Daoy (cell line): ENCODE measurements at regions not wholly inside any gene's neighbourhood (a gene's known extent, or its start where the extent isn't known, plus 50 kb on each side); places are given as distances from the start of the nearest gene placed in this dataset.

Source experiments
- DNase-seq: peaks from one replicate; pipeline ENCODE4 v3.0.0-alpha.2; 2015; ENCODE audit warnings: low read depth

GRCh38 chr13:97786510-97786909, 167.0 kb upstream of the IPO5 start:
- no peak for DNase-seq

DNA sequence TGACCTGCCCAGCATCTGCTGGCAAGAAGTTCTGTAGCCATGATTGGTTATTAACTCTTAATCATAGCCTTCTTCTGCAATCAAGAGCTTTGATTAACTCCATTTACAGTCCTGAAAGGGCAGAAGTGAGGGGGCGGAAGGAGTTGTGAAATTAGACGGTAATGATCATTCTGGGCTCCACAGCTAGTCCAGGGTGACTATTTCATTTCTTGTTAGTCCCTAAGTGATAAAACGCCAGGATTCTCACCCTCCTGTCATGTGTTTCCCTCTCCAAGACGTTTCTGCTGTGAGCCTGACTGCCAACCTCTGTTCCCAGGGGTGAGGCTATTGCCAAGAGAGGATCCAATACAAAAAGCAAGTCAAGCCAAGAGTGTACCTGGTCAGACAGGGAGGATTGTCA, 155.9 kb upstream of the IPO5 start:
- DNase-seq: no peak

- DNase-seq: no peak
Observed at GRCh38 chr13:97798171-97798821, 155.2 kb upstream of the IPO5 start.

- DNase-seq: no peak
Observed at GRCh38 chr13:97798836-97799235, 154.6 kb upstream of the IPO5 start.

GRCh38 chr13:97802213-97802612, 151.3 kb upstream of the IPO5 start:
- DNase-seq: no peak

- no peak for DNase-seq
Observed at GRCh38 chr13:97809576-97809975, 143.9 kb upstream of the IPO5 start.

- no peak for DNase-seq
Observed at GRCh38 chr13:97810152-97810551, 143.3 kb upstream of the IPO5 start.

DNA sequence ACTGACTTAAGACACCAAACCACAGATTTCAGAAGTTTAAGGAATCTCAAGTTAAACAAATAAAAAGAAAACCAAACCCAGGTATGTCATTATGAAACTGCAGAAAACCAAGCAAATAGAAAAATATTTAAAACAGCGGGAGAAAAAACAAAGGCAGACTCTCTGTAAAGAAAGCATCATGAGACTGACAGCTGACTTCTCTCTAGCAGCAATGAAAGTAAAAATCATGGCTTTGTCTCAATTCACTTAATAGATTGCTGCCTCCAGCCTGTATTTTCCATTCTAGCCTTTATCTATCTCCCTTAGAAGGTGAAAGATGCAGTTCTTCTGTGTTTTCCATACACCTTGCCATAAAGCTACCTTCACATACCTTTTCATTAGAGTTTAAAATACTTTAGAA, 131.1 kb upstream of the IPO5 start:
- DNase-seq: no peak

DNA sequence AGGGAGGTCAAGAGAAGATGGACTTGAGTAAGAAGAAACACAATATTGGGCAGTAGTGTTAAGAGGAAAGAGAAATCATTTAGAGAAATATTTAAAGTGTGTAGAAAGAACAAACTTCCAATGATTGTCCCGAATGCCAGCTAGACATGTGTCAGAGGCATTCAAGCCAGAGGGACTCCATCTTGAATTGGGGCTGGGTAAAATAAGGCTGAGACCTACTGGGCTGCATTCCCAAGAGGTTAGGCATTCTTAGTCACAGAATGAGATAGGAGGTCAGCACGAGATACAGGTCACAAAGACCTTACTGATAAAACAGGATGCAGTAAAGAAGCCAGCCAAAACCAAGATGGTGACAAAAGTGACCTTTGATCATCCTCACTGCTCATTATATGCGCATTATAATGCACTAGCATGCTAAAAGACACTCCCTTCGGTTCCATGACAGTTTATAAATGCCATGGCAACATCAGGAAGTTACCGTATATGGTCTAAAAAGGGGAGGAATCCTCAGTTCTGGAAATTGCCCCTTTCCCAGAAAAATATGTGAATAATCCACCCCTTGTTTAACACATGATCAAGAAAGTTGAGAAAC, 127.0 kb upstream of the IPO5 start:
- DNase-seq: no peak

GRCh38 chr13:97834250-97834649, 119.2 kb upstream of the IPO5 start:
- no peak for DNase-seq

DNA sequence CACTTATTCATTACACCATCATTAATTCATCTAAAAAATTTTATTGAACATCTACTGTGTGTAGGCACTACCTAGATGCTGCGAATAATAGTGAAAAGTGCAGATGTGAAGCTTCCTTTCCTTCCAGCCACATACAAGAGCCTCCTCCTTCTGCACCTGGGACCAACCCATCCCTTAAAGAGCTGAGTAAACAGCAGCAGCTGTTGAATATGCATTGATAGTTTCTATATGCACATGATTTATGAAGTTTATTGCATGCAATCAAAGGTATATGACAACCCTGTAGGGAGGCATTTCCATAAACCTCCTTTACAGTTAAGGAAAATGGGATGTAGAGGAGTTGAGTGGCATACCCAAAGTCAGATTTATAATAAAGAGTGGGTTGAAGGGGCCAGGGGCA, 110.3 kb upstream of the IPO5 start:
- no peak for DNase-seq

GRCh38 chr13:97844151-97844550, 109.3 kb upstream of the IPO5 start:
- DNase-seq: peak; percentile 23

DNA sequence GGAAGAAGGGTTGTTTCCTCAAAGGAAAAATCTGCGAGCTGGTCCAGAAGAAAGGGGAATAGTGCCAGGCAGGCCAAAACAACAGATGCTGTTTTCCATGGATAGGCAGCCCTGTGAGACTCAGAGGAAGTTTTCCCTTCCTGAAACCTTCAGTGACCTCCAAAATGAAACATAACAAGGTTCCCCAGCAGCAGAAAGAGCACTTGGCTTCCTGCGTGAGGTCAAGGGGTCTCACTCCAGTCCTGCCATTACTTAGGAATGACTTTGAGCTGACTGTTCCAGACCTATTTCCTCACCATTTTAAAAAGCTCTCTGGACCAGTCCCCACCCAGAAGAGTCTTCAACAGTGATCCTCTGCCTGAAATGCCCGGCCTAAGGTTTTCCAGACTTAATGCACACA, 104.6 kb upstream of the IPO5 start:
- DNase-seq: no peak

- peak; percentile 13 for DNase-seq
Observed at GRCh38 chr13:97849305-97849704, 104.2 kb upstream of the IPO5 start.

DNA sequence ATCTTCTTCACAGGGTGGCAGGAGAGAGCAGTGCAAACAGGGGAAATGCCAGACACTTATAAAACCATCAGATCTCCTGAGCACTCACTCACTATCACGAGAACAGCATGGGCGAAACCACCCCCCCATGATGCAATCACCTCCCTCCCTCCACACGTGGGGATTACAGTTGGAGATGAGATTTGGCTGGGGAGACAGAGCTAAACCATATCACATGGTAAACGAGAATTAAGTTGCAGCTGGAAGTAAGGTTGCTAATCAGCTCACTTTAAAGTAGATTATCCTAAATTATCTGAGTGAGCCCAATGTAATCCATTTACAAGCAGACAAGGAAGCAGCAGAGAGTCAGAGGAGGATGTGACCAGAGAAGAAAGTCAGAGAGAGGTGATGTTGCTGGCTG, 102.2 kb upstream of the IPO5 start:
- DNase-seq: no peak

- DNase-seq: no peak
Observed at GRCh38 chr13:97852181-97852874, 101.1 kb upstream of the IPO5 start.

DNA sequence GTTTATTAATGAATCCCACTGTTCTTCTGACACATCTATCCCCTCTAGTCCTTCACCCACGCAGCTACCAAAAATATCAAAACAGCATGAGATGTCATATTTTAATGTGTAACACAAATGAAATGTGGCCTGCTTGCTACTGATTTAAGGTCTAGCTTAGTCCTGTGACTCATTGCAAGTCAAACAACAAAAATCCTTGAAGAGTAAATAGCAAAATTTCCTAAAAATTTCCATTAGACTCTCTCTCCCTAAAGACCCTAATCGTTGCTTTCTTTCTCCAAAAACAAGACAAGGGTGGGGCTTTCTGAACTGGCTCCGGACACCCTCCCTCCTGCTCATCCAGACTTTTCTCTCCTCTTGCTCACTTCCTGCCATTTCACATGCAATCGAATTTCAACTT, 99.9 kb upstream of the IPO5 start:
- no peak for DNase-seq

- peak; percentile 48 for DNase-seq
Observed at GRCh38 chr13:97855570-97856303, 97.7 kb upstream of the IPO5 start.

DNA sequence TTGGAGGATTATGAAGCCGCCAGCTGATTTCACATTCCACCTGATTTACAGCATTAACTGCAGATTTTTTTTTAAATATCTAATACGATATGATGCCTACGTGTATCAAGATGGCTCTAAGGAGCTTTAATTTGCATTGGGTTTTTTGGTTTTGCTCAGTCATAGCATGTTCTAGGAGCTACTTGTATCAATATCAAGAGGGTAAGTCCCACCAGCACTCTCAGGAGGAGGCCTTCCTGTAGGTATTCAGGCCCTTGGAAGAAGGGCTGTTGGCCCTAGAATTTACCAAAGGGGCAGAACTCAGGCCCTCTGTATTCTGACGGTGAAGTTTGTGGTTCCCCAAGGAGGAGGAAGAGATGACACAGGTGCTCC, 97.2 kb upstream of the IPO5 start:
- no peak for DNase-seq

DNA sequence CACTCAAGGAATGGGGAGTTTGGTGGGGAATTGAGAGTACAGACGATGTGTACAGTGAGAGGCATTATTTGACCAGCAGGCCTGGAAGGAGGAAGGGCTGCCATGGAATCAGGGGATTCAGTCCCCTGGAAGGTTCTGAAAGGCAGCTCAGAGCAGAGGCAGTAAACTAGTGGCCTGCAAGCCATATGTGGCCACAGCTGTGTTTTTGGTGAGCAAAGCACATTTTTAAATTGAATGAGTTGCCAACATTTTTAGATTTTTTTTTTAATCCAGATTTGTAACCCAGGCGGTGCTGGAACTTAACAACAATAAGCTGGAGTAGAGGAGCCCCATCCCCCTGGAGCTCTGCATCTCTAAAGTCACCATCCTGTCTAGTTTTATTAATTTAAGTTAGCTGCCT, 95.3 kb upstream of the IPO5 start:
- no peak for DNase-seq

DNA sequence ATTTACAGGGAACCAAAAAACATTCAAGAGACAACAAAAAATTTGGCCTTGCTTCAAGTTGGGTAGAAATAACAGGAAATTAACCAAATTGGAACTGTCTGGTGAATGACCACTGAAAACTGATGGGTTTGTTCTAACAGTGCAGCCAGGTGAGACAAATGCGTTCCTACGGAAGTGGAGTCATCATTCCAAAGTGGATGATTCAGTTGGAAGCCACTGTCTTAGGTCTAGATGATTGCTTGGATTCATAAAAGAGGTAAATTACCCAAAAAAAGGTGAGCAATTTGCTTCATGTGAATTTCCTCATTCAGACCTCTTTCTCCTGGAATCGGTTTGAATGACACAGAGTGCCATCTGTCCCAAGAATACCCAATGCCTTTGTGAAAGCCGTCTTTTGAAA, 87.1 kb upstream of the IPO5 start:
- DNase-seq: no peak

- no peak for DNase-seq
Observed at GRCh38 chr13:97866751-97867150, 86.7 kb upstream of the IPO5 start.

DNA sequence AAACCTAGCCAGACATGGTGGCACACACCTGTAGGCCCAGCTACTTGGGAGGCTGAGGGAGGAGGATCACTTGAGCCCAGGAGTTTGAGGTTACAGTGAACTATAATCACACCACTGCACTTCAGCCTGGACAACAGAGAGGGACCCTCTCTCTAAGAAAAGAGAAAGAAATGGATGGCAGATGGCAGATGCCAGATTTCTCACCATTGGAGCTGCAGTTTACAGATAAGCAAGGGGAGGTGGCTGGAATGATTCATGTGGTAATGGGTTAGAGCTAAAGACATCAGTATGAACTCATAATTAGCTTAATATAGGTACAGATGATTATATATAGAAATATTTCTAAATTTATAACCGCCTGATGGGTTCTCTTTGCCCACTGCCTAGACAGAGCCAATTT, 80.1 kb upstream of the IPO5 start:
- DNase-seq: no peak
